ENCODE measurements at regions not wholly inside any gene's neighbourhood (a gene's known extent, or its start where the extent isn't known, plus 50 kb on each side); places are given as distances from the start of the nearest gene placed in this dataset.

GRCh38 chr15:94535298-94536048 lies 304.1 kb downstream of the MCTP2 start:
- DNase-seq: no peak

- DNase-seq: no peak
Observed at GRCh38 chr15:94536549-94536948, 305.2 kb downstream of the MCTP2 start.

GRCh38 chr15:94538280-94538679 lies 306.9 kb downstream of the MCTP2 start:
- DNase-seq: no peak

- DNase-seq: no peak
Observed at GRCh38 chr15:94542391-94542790, 311.0 kb downstream of the MCTP2 start.

GRCh38 chr15:94546808-94547207 lies 315.4 kb downstream of the MCTP2 start:
- DNase-seq: no peak

GRCh38 chr15:94547711-94548110 lies 316.4 kb downstream of the MCTP2 start:
- no peak for DNase-seq

GRCh38 chr15:94555841-94556519 lies 324.6 kb downstream of the MCTP2 start:
- no peak for DNase-seq

GRCh38 chr15:94561036-94561689 lies 329.8 kb downstream of the MCTP2 start:
- DNase-seq: no peak

GRCh38 chr15:94563456-94563855 lies 332.1 kb downstream of the MCTP2 start:
- DNase-seq: no peak

GRCh38 chr15:94576889-94577533 lies 345.6 kb downstream of the MCTP2 start:
- DNase-seq: peak; percentile 31 to 32

- no peak for DNase-seq
Observed at GRCh38 chr15:94579286-94579685, 347.9 kb downstream of the MCTP2 start.

GRCh38 chr15:94580211-94580885 lies 349.0 kb downstream of the MCTP2 start:
- no peak for DNase-seq

- peak; percentile 45 to 52 for DNase-seq
Observed at GRCh38 chr15:94582368-94582767, 351.0 kb downstream of the MCTP2 start.

- peak; percentile 43 to 48 for DNase-seq
Observed at GRCh38 chr15:94584833-94585244, 353.5 kb downstream of the MCTP2 start.

- DNase-seq: no peak
Observed at GRCh38 chr15:94586099-94586498, 354.7 kb downstream of the MCTP2 start.

- DNase-seq: no peak
Observed at GRCh38 chr15:94587113-94587512, 355.8 kb downstream of the MCTP2 start.

- DNase-seq: no peak
Observed at GRCh38 chr15:94588993-94589392, 357.6 kb downstream of the MCTP2 start.

GRCh38 chr15:94592495-94592894 lies 361.1 kb downstream of the MCTP2 start:
- DNase-seq: no peak

GRCh38 chr15:94596707-94597106 lies 365.3 kb downstream of the MCTP2 start:
- DNase-seq: no peak

- no peak for DNase-seq
Observed at GRCh38 chr15:94600505-94600904, 369.1 kb downstream of the MCTP2 start.

GRCh38 chr15:94602754-94603470 lies 371.6 kb downstream of the MCTP2 start:
- DNase-seq: no peak

GRCh38 chr15:94606286-94606685 lies 374.9 kb downstream of the MCTP2 start:
- DNase-seq: no peak

Data from AML-193 (cell line).